ENCODE measurements at regions not wholly inside any gene's neighbourhood (a gene's known extent, or its start where the extent isn't known, plus 50 kb on each side); places are given as distances from the start of the nearest gene placed in this dataset.
A peak's percentile ranks its signal among the peaks of the same experiment; 100 is the strongest.
"Not testable (repeated sequence)": the region's sequence is repeated elsewhere in the genome, so short reads cannot be mapped to it uniquely, and the experiment has no call there.

DNA sequence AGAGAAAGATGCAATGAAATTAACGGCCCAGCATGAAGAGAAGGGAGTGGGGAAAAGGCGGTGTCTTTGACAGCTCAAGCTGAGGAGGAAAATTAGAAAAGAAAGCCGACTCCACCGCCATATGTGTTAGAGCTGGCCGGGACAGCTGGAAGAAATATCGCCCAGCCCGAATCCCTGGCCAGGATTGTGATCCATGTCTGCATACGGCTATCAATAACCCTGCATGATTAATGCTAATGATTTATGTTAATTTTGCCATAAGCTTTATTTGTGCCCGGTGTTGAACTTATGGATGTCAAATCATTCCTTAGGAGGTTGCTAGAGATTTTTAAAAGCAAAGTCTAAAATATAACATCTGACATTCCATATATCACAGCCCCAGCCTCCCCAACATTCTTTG lies 263.4 kb upstream of the ZNF507 start:
- ChIA-PET CTCF (interaction anchor here (0.6 to 2.8 kb wide), 7 partner anchors 10 to 1399 kb away, joined by 3 to 8 read pairs (median 4); no protein-coding TSS in a partner anchor), POLR2A (no interaction called here)
- peak; percentile 7 for FAIRE-seq
- H3K9me3 ChIP-seq: no peaks in the 10 kb centered on the region
- H3K4me3 ChIP-seq: no peak overlapping the region
- no peaks in the 10 kb centered on the region for H3K4me1 ChIP-seq
- no peak for ATAC-seq
- TF ChIP-seq FOSL2 (IDR thresholded peaks at IDR 0.05) (no peak), FOSL2 (CRISPR knock-in tag; IDR thresholded peaks at IDR 0.05) (no peak), NR3C1 (IDR thresholded peaks at IDR 0.05) (no peak), FOSB (CRISPR knock-in tag; IDR thresholded peaks at IDR 0.05) (no peak), ZNF302 (CRISPR knock-in tag; IDR thresholded peaks at IDR 0.05) (no peak), FOXS1 (CRISPR knock-in tag; IDR thresholded peaks at IDR 0.05) (no peak), MAZ (IDR thresholded peaks at IDR 0.05; ENCODE audit: borderline replicate concordance, low read depth, low read length) (no peak), POLR2A (IDR thresholded peaks at IDR 0.05; ENCODE audit: low read length) (no peak), SMC3 (IDR thresholded peaks at IDR 0.05) (no peak)
- TF ChIP-seq, protein P1, sequence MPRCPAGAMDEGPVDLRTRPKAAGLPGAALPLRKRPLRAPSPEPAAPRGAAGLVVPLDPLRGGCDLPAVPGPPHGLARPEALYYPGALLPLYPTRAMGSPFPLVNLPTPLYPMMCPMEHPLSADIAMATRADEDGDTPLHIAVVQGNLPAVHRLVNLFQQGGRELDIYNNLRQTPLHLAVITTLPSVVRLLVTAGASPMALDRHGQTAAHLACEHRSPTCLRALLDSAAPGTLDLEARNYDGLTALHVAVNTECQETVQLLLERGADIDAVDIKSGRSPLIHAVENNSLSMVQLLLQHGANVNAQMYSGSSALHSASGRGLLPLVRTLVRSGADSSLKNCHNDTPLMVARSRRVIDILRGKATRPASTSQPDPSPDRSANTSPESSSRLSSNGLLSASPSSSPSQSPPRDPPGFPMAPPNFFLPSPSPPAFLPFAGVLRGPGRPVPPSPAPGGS (IDR thresholded peaks at IDR 0.05): no peak
- 2% methylated on average over 9 of the region's 9 CpGs for WGBS (ENCODE audit: missing lambda C conversion rate)
- no peak overlapping the region for H3K4me2 ChIP-seq
- no peak overlapping the region for H3K27ac ChIP-seq
- DNase-seq (ENCODE audit: low read depth in 1 of 2, low spot score in 1 of 2): no peak

DNA sequence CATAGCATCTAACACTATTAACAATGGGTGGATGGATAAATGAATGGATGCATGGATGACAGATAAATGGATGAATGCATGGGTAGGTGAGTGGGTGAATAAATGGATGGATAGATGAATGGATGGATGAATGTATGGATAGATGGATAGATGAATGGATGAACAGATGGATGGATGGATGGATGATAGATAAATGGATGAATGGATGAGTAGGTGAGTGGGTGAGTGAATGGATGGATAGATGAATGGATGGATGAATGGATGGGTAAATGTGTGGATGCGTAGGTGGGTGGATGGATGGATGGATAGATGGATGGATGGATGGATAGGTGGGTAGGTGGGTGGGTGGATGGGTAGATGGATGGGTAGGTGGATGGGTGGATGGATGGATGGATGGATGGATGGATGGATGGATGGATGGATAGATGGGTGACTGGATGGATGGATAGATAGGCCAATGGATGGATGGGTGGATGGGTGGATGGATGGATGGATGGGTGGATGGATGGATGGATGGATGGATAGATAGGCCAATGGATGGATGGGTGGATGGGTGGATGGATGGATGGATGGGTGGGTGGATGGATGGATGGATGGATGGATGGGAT lies 260.6 kb upstream of the ZNF507 start:
- WGBS (ENCODE audit: missing lambda C conversion rate): 0% methylated on average over 1 of the region's 1 CpG
- H3K4me1 ChIP-seq; H3K9me3 ChIP-seq; H3K4me3 ChIP-seq; POLR2A ChIA-PET; DNase-seq (ENCODE audit: low read depth in 1 of 2, low spot score in 1 of 2); FAIRE-seq; H3K4me2 ChIP-seq; H3K27ac ChIP-seq; ATAC-seq; CTCF ChIA-PET: not testable (repeated sequence)

DNA sequence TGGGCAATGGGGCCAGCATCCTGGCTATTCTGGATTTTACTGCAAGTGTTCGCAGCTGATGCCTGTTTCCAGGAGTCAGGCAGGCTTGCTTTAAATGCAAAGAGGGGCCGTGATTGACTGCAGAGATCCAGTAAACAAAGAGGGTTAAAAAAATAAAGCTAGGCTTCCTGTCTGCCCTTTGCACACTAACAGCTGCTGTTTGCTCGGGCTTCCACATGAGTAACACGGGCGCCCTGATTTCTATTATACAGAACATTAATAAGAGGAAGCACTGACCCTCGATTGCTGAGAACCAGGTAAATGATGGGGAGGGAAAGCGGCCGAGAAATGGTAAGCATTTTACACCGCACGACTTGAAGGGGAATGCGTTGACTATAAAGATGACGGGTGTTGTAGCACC lies 254.2 kb upstream of the ZNF507 start:
- 25% methylated on average over 12 of the region's 12 CpGs for WGBS (ENCODE audit: missing lambda C conversion rate)
- TF ChIP-seq, protein P2, sequence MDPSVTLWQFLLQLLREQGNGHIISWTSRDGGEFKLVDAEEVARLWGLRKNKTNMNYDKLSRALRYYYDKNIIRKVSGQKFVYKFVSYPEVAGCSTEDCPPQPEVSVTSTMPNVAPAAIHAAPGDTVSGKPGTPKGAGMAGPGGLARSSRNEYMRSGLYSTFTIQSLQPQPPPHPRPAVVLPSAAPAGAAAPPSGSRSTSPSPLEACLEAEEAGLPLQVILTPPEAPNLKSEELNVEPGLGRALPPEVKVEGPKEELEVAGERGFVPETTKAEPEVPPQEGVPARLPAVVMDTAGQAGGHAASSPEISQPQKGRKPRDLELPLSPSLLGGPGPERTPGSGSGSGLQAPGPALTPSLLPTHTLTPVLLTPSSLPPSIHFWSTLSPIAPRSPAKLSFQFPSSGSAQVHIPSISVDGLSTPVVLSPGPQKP (IDR thresholded peaks at IDR 0.05; ENCODE audit: low read depth, low read length): no peak
- TF ChIP-seq CHD2 (IDR thresholded peaks at IDR 0.05; ENCODE audit: low read length, partially characterized antibody) (no peak), NFE2L2 (conservative IDR thresholded peaks at IDR 0.05; ENCODE audit: low read length) (no peak), KDM5A (IDR thresholded peaks at IDR 0.05) (no peak), NR3C1 (IDR thresholded peaks at IDR 0.05) (no peak)
- ChIA-PET POLR2A (no interaction called here), CTCF (interaction anchor here (0.7 to 2.1 kb wide), 3 partner anchors 12 to 17 kb away, joined by 5 to 6 read pairs (median 5); no protein-coding TSS in a partner anchor)
- Histone ChIP-seq H3K4me1 (no peaks in the 10 kb centered on the region), H3K4me3 (no peak overlapping the region), H3K9me3 (no peaks in the 10 kb centered on the region), H3K4me2 (no peak overlapping the region), H3K27ac (no peak overlapping the region)
- FAIRE-seq (no peak), ATAC-seq (no peak), DNase-seq (ENCODE audit: low read depth in 1 of 2, low spot score in 1 of 2) (no peak)

DNA sequence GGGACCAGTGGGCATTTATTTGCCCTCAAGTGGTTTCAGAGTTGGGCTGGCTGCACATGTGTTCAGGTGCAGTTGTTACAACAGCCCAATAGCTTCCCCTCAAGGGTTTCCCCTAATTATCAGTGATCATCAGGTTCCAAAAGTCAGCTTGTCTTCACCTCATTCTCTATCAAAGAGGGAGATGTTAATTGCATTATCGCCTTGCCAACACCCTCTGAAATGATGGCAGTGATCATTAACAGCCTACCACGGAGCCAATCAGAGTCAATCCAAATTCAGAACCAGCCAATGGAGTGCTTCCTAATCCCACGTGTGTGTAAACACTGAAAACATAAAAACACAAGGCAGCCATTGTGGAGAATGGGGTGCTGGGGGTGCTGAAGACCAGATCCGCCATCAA lies 248.4 kb upstream of the ZNF507 start:
- WGBS (ENCODE audit: missing lambda C conversion rate): 2% methylated on average over 4 of the region's 4 CpGs
- no peak for TF ChIP-seq CHD2 (IDR thresholded peaks at IDR 0.05; ENCODE audit: low read length, partially characterized antibody)
- no peak for TF ChIP-seq NR3C1 (IDR thresholded peaks at IDR 0.05)
- TF ChIP-seq FOXS1 (CRISPR knock-in tag; IDR thresholded peaks at IDR 0.05): no peak
- TF ChIP-seq EHMT2 (IDR thresholded peaks at IDR 0.05; ENCODE audit: low read depth): no peak
- no peak for TF ChIP-seq TFCP2L1 (CRISPR knock-in tag; IDR thresholded peaks at IDR 0.05)
- TF ChIP-seq, protein P3, sequence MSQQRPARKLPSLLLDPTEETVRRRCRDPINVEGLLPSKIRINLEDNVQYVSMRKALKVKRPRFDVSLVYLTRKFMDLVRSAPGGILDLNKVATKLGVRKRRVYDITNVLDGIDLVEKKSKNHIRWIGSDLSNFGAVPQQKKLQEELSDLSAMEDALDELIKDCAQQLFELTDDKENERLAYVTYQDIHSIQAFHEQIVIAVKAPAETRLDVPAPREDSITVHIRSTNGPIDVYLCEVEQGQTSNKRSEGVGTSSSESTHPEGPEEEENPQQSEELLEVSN (IDR thresholded peaks at IDR 0.05; ENCODE audit: borderline replicate concordance, low read depth): no peak
- TF ChIP-seq, protein P4, sequence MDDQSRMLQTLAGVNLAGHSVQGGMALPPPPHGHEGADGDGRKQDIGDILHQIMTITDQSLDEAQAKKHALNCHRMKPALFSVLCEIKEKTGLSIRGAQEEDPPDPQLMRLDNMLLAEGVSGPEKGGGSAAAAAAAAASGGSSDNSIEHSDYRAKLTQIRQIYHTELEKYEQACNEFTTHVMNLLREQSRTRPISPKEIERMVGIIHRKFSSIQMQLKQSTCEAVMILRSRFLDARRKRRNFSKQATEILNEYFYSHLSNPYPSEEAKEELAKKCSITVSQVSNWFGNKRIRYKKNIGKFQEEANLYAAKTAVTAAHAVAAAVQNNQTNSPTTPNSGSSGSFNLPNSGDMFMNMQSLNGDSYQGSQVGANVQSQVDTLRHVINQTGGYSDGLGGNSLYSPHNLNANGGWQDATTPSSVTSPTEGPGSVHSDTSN (IDR thresholded peaks at IDR 0.05): no peak
- Histone ChIP-seq H3K4me1 (no peaks in the 10 kb centered on the region), H3K4me2 (no peak overlapping the region), H3K9me3 (no peaks in the 10 kb centered on the region), H3K27ac (no peak overlapping the region), H3K4me3 (no peak overlapping the region)
- DNase-seq (ENCODE audit: low read depth in 1 of 2, low spot score in 1 of 2) (no peak), FAIRE-seq (peak; percentile 43), ATAC-seq (no peak)
- ChIA-PET CTCF (interaction anchor here (1.5 kb wide), 1 partner anchor 10 kb away, joined by 5 read pairs; no protein-coding TSS in a partner anchor), POLR2A (no interaction called here)

All from A549 (cell line).